Neural crest cell (in vitro differentiated cells): ENCODE measurements at regions not wholly inside any gene's neighbourhood (a gene's known extent, or its start where the extent isn't known, plus 50 kb on each side); places are given as distances from the start of the nearest gene placed in this dataset.
A peak's percentile ranks its signal among the peaks of the same experiment; 100 is the strongest.

ENCODE experiments used
- DNase-seq: peaks from one replicate; pipeline ENCODE4 v3.0.0; 2021; ENCODE audit warnings: low read depth, mixed read lengths, low spot score
- H3K27ac Mint-ChIP-seq: one replicate; pipeline ENCODE4 v1.8.0; 2021; ENCODE audit warnings: mild to moderate bottlenecking, mixed read lengths; ENCODE audit not compliant: unreplicated experiment
- H3K27me3 Mint-ChIP-seq: 2 replicates; pipeline ENCODE4 v1.8.0; 2021; ENCODE audit warnings: low read depth, mild to moderate bottlenecking, mixed read lengths
- H3K36me3 Mint-ChIP-seq: 2 replicates; pipeline ENCODE4 v1.8.0; 2021; ENCODE audit warnings: low read depth, mild to moderate bottlenecking, mixed read lengths
- H3K4me1 Mint-ChIP-seq: 2 replicates; pipeline ENCODE4 v1.8.0; 2021; ENCODE audit warnings: mixed read lengths
- H3K4me3 Mint-ChIP-seq: one replicate; pipeline ENCODE4 v1.8.0; 2021; ENCODE audit warnings: mild to moderate bottlenecking, mixed read lengths
- H3K9me3 Mint-ChIP-seq: 2 replicates; pipeline ENCODE4 v1.8.0; 2021; ENCODE audit warnings: mixed read lengths
- TF ChIP-seq, protein P1 (sequence below): fragments of 200-600 bp; sonication (generic); conservative IDR thresholded peaks from 2 replicates; pipeline ENCODE4 v1.5.0; 2021; ENCODE audit warnings: antibody characterized with exemption, mild to moderate bottlenecking

DNA sequence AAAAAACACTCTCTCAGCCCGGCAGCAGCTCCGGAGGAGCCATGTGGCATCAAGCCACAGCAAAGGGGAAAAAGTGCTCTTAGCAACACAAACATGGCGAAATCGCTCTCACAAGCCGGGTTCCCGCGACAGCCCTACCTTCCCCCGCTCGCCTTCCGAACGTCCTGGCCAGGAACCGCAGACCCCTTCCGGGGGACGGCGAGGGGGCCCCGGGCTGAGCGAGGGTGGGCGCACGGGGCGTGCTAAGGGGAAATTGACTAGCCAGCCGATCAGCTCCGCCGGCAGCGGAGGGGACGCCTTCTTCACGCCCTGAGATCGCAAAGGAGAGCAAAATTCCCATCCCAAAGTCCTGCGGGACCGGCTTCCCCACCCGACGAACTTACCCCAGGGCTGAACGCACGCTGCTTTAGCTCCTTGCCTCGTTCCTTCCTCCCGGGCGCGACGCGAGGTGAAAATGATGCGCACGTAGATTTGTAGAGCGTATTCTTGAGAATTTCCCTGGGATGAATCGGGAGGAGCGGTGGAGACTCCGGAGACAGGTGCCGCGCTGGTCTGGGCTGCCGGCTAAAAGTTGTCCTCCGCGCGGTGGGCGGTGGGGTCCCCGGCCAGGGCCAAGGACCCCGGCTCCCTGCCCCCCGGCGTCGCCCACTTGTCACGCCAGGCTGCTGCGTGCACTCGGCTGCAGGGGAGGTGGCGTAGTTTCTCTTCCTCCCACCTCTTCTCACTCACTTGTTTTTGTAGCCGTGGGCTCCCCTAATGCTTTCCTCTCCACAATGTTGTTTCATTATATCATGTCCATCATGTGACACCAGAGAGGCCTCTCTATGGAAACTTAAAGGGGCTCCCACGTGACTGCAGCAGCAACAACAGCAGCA lies 220.1 kb upstream of the MKLN1 start:
- Mint-ChIP-seq H3K27ac (peak overlapping the region; percentile 79), H3K4me3 (peak overlapping the region; percentile 99), H3K36me3 (no peaks in the 10 kb centered on the region), H3K4me1 (peaks cover 49% of the 10 kb centered on the region), H3K27me3 (peaks cover 69% of the 10 kb centered on the region), H3K9me3 (no peaks in the 10 kb centered on the region)
- TF ChIP-seq, protein P1, sequence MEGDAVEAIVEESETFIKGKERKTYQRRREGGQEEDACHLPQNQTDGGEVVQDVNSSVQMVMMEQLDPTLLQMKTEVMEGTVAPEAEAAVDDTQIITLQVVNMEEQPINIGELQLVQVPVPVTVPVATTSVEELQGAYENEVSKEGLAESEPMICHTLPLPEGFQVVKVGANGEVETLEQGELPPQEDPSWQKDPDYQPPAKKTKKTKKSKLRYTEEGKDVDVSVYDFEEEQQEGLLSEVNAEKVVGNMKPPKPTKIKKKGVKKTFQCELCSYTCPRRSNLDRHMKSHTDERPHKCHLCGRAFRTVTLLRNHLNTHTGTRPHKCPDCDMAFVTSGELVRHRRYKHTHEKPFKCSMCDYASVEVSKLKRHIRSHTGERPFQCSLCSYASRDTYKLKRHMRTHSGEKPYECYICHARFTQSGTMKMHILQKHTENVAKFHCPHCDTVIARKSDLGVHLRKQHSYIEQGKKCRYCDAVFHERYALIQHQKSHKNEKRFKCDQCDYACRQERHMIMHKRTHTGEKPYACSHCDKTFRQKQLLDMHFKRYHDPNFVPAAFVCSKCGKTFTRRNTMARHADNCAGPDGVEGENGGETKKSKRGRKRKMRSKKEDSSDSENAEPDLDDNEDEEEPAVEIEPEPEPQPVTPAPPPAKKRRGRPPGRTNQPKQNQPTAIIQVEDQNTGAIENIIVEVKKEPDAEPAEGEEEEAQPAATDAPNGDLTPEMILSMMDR, result no peak
- DNase-seq, result peak; percentile 17

DNA sequence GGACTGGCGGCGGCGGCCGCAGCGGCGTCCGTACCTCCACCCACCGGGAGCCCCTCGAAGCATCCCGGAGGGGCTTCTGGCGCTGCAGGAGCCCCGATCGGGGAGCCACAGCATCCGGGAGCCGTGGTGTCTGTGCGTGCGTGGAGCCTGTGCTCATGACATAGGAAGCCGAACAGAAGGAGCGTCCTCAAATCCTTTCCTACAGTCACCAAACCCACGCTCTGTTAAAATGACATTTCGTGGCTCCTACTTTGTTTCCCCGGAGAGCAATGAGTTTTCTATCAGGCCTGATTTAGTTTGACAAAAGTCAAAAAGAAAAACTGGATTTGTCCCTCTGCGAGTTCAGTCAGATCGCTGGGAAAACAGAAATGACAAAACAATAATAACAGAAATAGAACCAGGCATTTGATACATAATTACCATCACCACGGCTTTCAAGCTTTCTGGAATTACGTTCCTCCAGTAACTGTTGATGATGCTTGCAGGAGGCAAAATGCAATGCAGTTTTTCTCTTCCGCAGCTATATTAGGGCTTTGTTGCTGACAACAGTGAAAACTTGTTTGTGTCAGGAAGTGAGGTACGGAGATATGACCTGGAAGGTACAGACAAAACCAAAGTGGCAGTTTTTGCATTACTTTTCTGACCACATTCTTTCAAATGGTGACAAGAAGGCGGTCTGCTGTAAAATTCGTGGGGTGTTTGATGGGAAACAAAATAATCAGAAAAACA lies 219.3 kb upstream of the MKLN1 start:
- no peak for DNase-seq
- TF ChIP-seq, protein P1, result no peak
- H3K27ac Mint-ChIP-seq, result no peak overlapping the region
- no peaks in the 10 kb centered on the region for H3K36me3 Mint-ChIP-seq
- H3K9me3 Mint-ChIP-seq, result no peaks in the 10 kb centered on the region
- H3K27me3 Mint-ChIP-seq, result peaks cover 76% of the 10 kb centered on the region
- peak overlapping the region; percentile 99 for H3K4me3 Mint-ChIP-seq
- H3K4me1 Mint-ChIP-seq, result peaks cover 49% of the 10 kb centered on the region

DNA sequence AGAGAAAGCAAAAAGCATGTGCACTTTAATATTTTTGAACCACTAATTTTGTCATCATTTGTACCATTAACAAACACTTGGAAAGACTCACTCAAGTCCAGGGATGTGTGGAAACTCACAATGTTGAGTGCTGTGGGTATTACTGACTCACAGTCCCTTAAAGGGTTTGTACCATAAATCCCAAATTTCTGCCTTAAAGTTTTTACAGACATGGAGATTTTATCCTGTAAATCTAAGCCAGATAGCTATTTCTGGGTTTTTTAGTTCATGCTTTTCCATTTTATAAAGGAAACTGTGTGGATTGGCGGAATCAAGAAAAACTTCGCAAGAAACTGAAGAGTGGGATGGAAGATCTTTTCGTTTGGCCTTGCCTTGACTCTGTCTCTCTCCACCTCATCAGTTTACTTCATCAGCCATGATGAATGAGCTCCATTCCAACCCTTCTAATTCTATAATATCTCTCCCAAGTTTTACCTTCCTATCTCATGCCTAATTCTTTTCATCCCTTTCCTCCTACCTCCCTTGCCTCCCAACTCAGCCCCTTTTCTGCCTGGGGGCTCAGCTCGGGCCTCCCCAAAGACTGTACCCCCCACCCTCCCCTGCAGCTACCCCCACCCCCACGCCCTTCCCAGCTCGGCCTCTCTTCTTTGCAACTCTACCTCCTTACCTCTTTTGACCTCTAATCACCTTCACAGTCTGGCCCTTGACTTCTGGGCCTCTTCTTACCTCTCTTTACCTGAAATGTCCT lies 218.5 kb upstream of the MKLN1 start:
- TF ChIP-seq, protein P1, result no peak
- H3K27me3 Mint-ChIP-seq, result peaks cover 75% of the 10 kb centered on the region
- H3K4me1 Mint-ChIP-seq, result peaks cover 49% of the 10 kb centered on the region
- no peak for DNase-seq
- H3K4me3 Mint-ChIP-seq, result peak overlapping the region; percentile 99
- H3K27ac Mint-ChIP-seq, result no peak overlapping the region
- no peaks in the 10 kb centered on the region for H3K36me3 Mint-ChIP-seq
- H3K9me3 Mint-ChIP-seq, result no peaks in the 10 kb centered on the region

DNA sequence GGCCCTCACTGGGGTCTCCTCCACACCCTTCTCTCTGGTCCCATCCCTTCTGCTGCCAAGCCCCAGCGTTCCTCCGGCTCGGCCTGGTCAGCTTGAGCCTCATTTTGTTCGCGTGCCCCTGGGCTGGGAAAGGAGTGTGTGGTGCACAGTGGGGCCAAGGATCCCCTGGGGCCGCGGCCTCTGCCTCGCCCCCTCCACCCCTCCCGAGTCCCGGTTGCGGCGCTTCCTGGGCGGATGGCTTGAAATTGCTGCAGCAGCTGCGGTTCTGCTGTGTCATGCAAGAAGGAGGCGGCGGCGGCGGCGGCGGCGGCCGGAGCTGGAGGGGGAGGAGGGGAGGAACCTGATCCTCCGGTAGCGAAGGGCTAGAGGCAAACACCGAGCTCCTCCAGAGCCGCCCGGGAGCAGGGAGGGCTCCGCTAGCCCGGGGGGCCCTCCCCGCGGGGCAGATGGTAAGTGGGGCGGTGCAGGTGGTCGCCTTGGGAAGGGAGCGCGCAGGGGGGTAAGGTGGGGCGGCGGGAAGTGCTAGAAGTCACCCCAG lies 217.8 kb upstream of the MKLN1 start:
- peak; percentile 52 for DNase-seq
- Mint-ChIP-seq H3K4me1 (peaks cover 49% of the 10 kb centered on the region), H3K4me3 (peak overlapping the region; percentile 99), H3K27me3 (peaks cover 73% of the 10 kb centered on the region), H3K27ac (no peak overlapping the region), H3K36me3 (no peaks in the 10 kb centered on the region), H3K9me3 (no peaks in the 10 kb centered on the region)
- TF ChIP-seq, protein P1, result no peak
